Stomach smooth muscle (tissue), 2 donors: ENCODE measurements at regions not wholly inside any gene's neighbourhood (a gene's known extent, or its start where the extent isn't known, plus 50 kb on each side); places are given as distances from the start of the nearest gene placed in this dataset.

Experiments
- H3K27ac ChIP-seq: one replicate; pipeline ENCODE4 v1.7.0; 2013; ENCODE audit warnings: mild to moderate bottlenecking, low read length, inconsistent platforms
- H3K27me3 ChIP-seq, 2 donors: one replicate each; pipeline ENCODE4 v1.7.0; 2013; ENCODE audit warnings: low read length in 2 of 2; ENCODE audit not compliant: insufficient read depth in 2 of 2, control insufficient read depth in 1 of 2
- H3K36me3 ChIP-seq, 2 donors: one replicate each; pipeline ENCODE4 v1.7.0; 2013; ENCODE audit warnings: low read length in 2 of 2; ENCODE audit not compliant: control insufficient read depth in 2 of 2, insufficient read depth in 2 of 2
- H3K4me1 ChIP-seq: one replicate; pipeline ENCODE4 v1.7.0; 2013; ENCODE audit warnings: low read length; ENCODE audit not compliant: control insufficient read depth, insufficient read depth
- H3K4me3 ChIP-seq, 2 donors: one replicate each; pipeline ENCODE4 v1.7.0; 2013; ENCODE audit warnings: low read length in 2 of 2
- H3K9ac ChIP-seq, 2 donors: one replicate each; pipeline ENCODE4 v1.7.0; 2013; ENCODE audit warnings: low read length in 2 of 2, mild to moderate bottlenecking in 1 of 2
- H3K9me3 ChIP-seq, 2 donors: one replicate each; pipeline ENCODE4 v1.7.0; 2013; ENCODE audit warnings: low read length in 2 of 2; ENCODE audit not compliant: control insufficient read depth in 2 of 2
- donor health status: healthy.
- donor health status: Pancreatic carcinoma.

GRCh38 chr2:120600786-120601185 lies 134.9 kb upstream of the GLI2 start:
- Histone ChIP-seq H3K4me1 (peaks cover 8% of the 10 kb centered on the region), H3K36me3 (no peaks in the 10 kb centered on the region), H3K27me3 (peaks cover 0 to 2% of the 10 kb centered on the region in 2 donors), H3K4me3 (no peak overlapping the region), H3K9me3 (peaks cover 2 to 3% of the 10 kb centered on the region in 2 donors), H3K27ac (no peak overlapping the region), H3K9ac (no peak overlapping the region)

- Histone ChIP-seq H3K27me3 (peaks cover 0 to 2% of the 10 kb centered on the region in 2 donors), H3K27ac (no peak overlapping the region), H3K9me3 (peaks cover 2 to 3% of the 10 kb centered on the region in 2 donors)
These were observed 134.1 kb upstream of the GLI2 start for GRCh38 chr2:120601566-120601965.

GRCh38 chr2:120602251-120602650 lies 133.4 kb upstream of the GLI2 start:
- H3K4me3 ChIP-seq: no peak overlapping the region
- H3K27me3 ChIP-seq: peaks cover 0 to 2% of the 10 kb centered on the region in 2 donors
- no peak overlapping the region for H3K27ac ChIP-seq
- H3K4me1 ChIP-seq: peaks cover 2% of the 10 kb centered on the region
- H3K9me3 ChIP-seq: peaks cover 2 to 3% of the 10 kb centered on the region in 2 donors
- no peak overlapping the region for H3K9ac ChIP-seq
- H3K36me3 ChIP-seq: no peaks in the 10 kb centered on the region

More at GRCh38 chr2:120601566-120601965, 134.1 kb upstream of the GLI2 start:
- Histone ChIP-seq H3K36me3 (no peaks in the 10 kb centered on the region), H3K4me3 (no peak overlapping the region), H3K9ac (no peak overlapping the region), H3K4me1 (peaks cover 4% of the 10 kb centered on the region)

- H3K9me3 ChIP-seq: no peaks in the 10 kb centered on the region
- no peak overlapping the region for H3K4me3 ChIP-seq
- H3K4me1 ChIP-seq: no peaks in the 10 kb centered on the region
- no peaks in the 10 kb centered on the region for H3K36me3 ChIP-seq
- no peak overlapping the region for H3K27ac ChIP-seq
- no peak overlapping the region for H3K9ac ChIP-seq
- H3K27me3 ChIP-seq: peaks cover 0 to 2% of the 10 kb centered on the region in 2 donors
These were observed 130.9 kb upstream of the GLI2 start for GRCh38 chr2:120604767-120605166.

DNA sequence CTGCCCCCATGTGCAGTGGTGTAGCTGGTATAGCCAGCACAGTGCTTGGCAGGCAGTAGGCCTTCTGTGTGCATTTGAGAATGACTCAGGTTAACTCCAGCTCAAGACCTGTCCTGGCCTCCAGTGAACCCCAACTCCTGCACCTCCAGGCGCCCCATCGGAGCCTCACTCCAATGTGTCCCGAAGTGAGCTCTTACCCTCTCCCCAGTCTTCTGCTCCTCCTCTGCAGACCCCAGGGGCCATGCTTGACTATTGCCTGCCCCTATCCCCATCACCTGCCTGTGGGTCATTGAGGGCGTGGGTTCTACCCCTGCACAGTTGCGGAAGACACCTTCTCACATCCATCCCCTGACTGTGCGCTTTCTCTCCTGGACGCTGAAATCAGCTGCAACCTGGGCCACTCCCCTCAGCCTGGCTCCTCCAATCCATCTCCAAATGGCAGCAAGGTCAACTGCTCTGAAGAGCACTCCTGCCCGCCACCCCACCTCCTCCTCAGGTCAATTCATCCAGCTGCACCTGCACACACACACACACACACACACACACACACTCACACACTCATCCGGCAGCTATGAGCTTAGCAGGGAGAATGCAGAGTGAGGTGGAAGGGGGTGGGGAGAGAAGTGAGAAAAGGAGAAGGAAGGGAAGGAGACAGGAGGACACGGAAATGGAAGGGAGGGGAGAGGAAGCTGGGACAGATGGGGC lies 130.3 kb upstream of the GLI2 start:
- Histone ChIP-seq H3K4me1 (no peaks in the 10 kb centered on the region), H3K4me3 (no peak overlapping the region), H3K9me3 (no peaks in the 10 kb centered on the region), H3K36me3 (no peaks in the 10 kb centered on the region), H3K27ac (no peak overlapping the region), H3K27me3 (peaks cover 0 to 2% of the 10 kb centered on the region in 2 donors), H3K9ac (no peak overlapping the region)

DNA sequence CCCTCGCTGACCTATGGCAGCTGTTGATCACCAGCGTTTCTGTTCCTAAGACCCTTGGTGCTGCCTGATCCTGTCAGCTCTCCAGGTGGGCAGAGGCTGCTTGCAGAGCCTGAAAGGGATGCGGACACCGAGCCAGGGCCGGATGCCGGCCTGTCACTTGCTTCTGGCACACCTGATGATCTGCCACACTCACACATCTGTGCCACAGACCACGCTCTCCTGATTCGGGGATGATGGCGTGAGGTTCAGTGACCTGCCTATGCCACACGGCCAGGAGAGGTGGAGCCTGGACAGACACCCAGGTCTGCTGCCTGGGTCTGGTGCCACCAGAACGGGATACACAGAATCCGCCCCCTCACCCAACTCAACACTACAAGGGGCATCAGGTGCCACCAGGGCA lies 129.4 kb upstream of the GLI2 start:
- H3K9ac ChIP-seq: no peak overlapping the region
- H3K27ac ChIP-seq: no peak overlapping the region
- H3K4me1 ChIP-seq: no peaks in the 10 kb centered on the region
- no peaks in the 10 kb centered on the region for H3K9me3 ChIP-seq
- H3K36me3 ChIP-seq: no peaks in the 10 kb centered on the region
- H3K4me3 ChIP-seq: no peak overlapping the region
- peaks cover 0 to 2% of the 10 kb centered on the region in 2 donors for H3K27me3 ChIP-seq

- Histone ChIP-seq H3K9ac (no peak overlapping the region), H3K4me1 (no peaks in the 10 kb centered on the region), H3K27me3 (peaks cover 0 to 2% of the 10 kb centered on the region in 2 donors), H3K36me3 (no peaks in the 10 kb centered on the region), H3K9me3 (no peaks in the 10 kb centered on the region), H3K27ac (no peak overlapping the region), H3K4me3 (no peak overlapping the region)
These were observed 128.7 kb upstream of the GLI2 start for GRCh38 chr2:120606931-120607330.

DNA sequence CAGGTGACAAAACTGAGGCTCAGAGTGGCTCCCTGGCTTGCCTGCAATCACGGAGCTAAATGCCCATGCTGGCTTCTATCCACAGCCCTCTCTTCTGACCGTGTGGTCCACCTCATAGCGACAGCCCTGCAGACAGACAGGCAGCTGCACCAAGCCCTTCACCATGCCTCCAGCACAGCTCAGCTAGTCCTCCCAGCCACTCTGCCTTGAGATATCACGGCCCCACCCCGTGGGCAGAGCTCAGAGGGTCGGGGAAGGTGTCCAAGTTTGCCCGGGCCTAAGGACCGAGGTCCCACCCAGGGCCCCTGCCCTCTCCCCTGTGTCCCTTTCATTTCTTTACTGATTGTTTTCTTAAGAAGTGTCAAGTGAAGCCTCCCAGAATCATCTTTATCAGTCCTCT lies 128.2 kb upstream of the GLI2 start:
- Histone ChIP-seq H3K4me3 (no peak overlapping the region), H3K27me3 (peaks cover 0 to 2% of the 10 kb centered on the region in 2 donors), H3K9ac (no peak overlapping the region), H3K9me3 (no peaks in the 10 kb centered on the region), H3K27ac (no peak overlapping the region), H3K4me1 (no peaks in the 10 kb centered on the region), H3K36me3 (no peaks in the 10 kb centered on the region)

DNA sequence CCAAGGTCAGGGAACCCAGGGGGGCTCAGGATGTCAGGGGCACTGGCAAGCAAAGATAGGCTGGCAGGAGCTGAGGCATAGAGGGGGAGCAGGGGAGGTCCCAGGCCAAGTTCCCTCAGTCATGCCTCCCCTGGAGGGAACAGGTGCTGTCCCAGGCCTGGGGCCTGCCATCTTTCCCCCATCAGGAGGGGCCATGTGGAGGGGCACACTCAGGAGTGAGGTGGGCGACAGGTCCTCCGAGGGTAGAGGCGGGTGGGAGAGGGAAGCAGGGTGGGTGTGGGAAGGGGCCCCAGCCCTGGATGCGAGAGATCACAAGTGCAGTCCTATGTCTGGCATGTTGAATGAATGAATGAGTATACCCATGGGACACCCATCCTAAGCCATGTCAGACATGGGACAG lies 127.7 kb upstream of the GLI2 start:
- H3K4me3 ChIP-seq: no peak overlapping the region
- H3K9me3 ChIP-seq: no peaks in the 10 kb centered on the region
- H3K9ac ChIP-seq: no peak overlapping the region
- peaks cover 0 to 2% of the 10 kb centered on the region in 2 donors for H3K27me3 ChIP-seq
- H3K4me1 ChIP-seq: no peaks in the 10 kb centered on the region
- H3K27ac ChIP-seq: no peak overlapping the region
- H3K36me3 ChIP-seq: no peaks in the 10 kb centered on the region

DNA sequence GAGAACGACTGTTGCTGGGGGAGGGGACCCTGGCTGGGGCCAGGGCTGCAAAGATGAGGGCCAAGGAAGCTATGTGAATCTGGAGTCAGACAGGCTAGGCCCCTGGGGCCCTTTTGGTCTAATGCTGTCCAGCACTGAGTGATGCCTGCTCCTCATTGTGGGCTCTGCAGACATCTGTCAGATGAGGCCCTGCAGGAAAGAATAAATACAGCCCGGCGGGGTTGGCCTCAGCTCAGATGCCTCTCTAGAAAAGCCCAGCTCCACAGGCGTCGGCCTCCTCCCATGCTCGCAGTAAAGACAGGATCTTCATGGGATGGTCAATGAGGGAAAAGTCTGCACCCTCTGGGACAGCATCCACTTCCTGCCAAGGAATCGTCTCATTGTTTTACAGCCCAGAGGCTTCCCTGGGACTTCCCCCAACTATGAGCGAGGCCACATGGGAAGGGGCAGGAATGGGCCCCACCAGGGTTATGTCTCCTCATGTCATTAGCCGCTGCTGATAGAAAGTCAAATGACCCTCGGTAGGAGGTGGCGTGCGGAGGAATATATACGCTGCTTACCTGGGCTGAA lies 125.8 kb upstream of the GLI2 start:
- Histone ChIP-seq H3K4me1 (peaks cover 8% of the 10 kb centered on the region), H3K9ac (no peak overlapping the region), H3K9me3 (no peaks in the 10 kb centered on the region), H3K27me3 (no peaks in the 10 kb centered on the region), H3K4me3 (no peak overlapping the region), H3K36me3 (no peaks in the 10 kb centered on the region), H3K27ac (no peak overlapping the region)

- Histone ChIP-seq H3K27ac (no peak overlapping the region), H3K27me3 (no peaks in the 10 kb centered on the region), H3K9ac (no peak overlapping the region), H3K4me3 (no peak overlapping the region), H3K36me3 (no peaks in the 10 kb centered on the region), H3K4me1 (peaks cover 8% of the 10 kb centered on the region), H3K9me3 (no peaks in the 10 kb centered on the region)
These were observed 124.7 kb upstream of the GLI2 start for GRCh38 chr2:120611016-120611415.
